Right atrium auricular region (tissue), 2 donors: ENCODE measurements at regions not wholly inside any gene's neighbourhood (a gene's known extent, or its start where the extent isn't known, plus 50 kb on each side); places are given as distances from the start of the nearest gene placed in this dataset.

Experiments used
- DNase-seq: peaks from one replicate; pipeline ENCODE4 v3.0.0-alpha.2; 2019; ENCODE audit warnings: low spot score
- H3K27ac ChIP-seq, 2 donors: fragments of 200-600 bp; sonication (generic); 1 replicate in 1 of 2; 2 replicates in 1 of 2; pipeline ENCODE4 v1.5.1; 2016 to 2019
- H3K27me3 ChIP-seq, 2 donors: fragments of 200-600 bp; sonication (generic); one replicate each; pipeline versions ENCODE4 v1.5.1 to v1.6.0; 2017 to 2019
- H3K36me3 ChIP-seq: fragments of 200-600 bp; sonication (generic); one replicate; pipeline ENCODE4 v1.5.1; 2016
- H3K4me1 ChIP-seq, 2 donors: fragments of 200-600 bp; sonication (generic); one replicate each; pipeline versions ENCODE4 v1.5.1 to v1.6.0; 2017 to 2019
- H3K4me3 ChIP-seq, 2 donors: fragments of 200-600 bp; sonication (generic); 1 replicate in 1 of 2; 2 replicates in 1 of 2; pipeline ENCODE4 v1.5.1; 2017 to 2019; ENCODE audit warnings: mild to moderate bottlenecking in 1 of 2, moderate library complexity in 1 of 2
- H3K9me3 ChIP-seq, 2 donors: fragments of 200-600 bp; sonication (generic); one replicate each; pipeline ENCODE4 v1.5.1; 2019
- TF ChIP-seq, protein P1 (sequence below), 2 donors: fragments of 200-600 bp; sonication (generic); IDR thresholded peaks; one replicate each; pipeline ENCODE4 v1.5.1; 2019; ENCODE audit warnings: antibody characterized with exemption in 2 of 2

- DNase-seq = no peak
- Histone ChIP-seq H3K4me3 (no peak overlapping the region), H3K4me1 (no peaks in the 10 kb centered on the region), H3K27ac (no peak overlapping the region), H3K36me3 (no peaks in the 10 kb centered on the region), H3K27me3 (no peaks in the 10 kb centered on the region), H3K9me3 (peaks cover 0 to 9% of the 10 kb centered on the region in 2 donors)
- TF ChIP-seq, protein P1, sequence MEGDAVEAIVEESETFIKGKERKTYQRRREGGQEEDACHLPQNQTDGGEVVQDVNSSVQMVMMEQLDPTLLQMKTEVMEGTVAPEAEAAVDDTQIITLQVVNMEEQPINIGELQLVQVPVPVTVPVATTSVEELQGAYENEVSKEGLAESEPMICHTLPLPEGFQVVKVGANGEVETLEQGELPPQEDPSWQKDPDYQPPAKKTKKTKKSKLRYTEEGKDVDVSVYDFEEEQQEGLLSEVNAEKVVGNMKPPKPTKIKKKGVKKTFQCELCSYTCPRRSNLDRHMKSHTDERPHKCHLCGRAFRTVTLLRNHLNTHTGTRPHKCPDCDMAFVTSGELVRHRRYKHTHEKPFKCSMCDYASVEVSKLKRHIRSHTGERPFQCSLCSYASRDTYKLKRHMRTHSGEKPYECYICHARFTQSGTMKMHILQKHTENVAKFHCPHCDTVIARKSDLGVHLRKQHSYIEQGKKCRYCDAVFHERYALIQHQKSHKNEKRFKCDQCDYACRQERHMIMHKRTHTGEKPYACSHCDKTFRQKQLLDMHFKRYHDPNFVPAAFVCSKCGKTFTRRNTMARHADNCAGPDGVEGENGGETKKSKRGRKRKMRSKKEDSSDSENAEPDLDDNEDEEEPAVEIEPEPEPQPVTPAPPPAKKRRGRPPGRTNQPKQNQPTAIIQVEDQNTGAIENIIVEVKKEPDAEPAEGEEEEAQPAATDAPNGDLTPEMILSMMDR (IDR thresholded peaks at IDR 0.05) = no peak
Measured at GRCh38 chr7:27314111-27314510, 71.5 kb downstream of the EVX1 start.

- no peaks in the 10 kb centered on the region for H3K27me3 ChIP-seq
- no peak overlapping the region for H3K27ac ChIP-seq
- H3K4me3 ChIP-seq = no peak overlapping the region
- TF ChIP-seq, protein P1 (IDR thresholded peaks at IDR 0.05) = no peak
- peaks cover 0 to 9% of the 10 kb centered on the region in 2 donors for H3K9me3 ChIP-seq
- no peak for DNase-seq
- H3K4me1 ChIP-seq = no peaks in the 10 kb centered on the region
- H3K36me3 ChIP-seq = no peaks in the 10 kb centered on the region
Measured at GRCh38 chr7:27315066-27315465, 72.5 kb downstream of the EVX1 start.

DNA sequence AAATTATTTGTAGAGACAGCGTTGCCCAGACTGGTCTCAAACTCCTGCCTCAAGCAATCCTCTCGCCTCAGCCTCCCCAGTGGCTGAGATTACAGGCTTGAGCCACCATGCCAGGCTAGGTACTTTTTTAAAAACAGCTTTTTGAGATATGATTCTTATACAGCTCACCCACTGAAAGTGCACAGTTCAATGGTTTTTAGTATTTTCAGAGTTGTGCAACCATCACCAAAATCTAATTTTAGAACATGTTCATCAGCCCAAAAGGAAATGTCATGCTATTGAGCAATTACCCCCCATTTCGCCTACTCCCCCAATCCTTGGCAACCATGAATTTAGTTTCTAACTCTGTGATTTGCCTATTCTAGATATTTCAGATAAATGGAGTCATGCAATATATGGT, 73.7 kb downstream of the EVX1 start:
- TF ChIP-seq, protein P1 (IDR thresholded peaks at IDR 0.05) = no peak
- H3K4me3 ChIP-seq = no peak overlapping the region
- H3K27ac ChIP-seq = no peak overlapping the region
- H3K36me3 ChIP-seq = no peaks in the 10 kb centered on the region
- peaks cover 0 to 9% of the 10 kb centered on the region in 2 donors for H3K9me3 ChIP-seq
- H3K4me1 ChIP-seq = no peaks in the 10 kb centered on the region
- H3K27me3 ChIP-seq = no peaks in the 10 kb centered on the region
- no peak for DNase-seq

GRCh38 chr7:27324246-27324645, 81.6 kb downstream of the EVX1 start:
- TF ChIP-seq, protein P1 (IDR thresholded peaks at IDR 0.05) = no peak
- H3K27me3 ChIP-seq = no peaks in the 10 kb centered on the region
- H3K4me1 ChIP-seq = no peaks in the 10 kb centered on the region
- no peak for DNase-seq
- no peak overlapping the region for H3K27ac ChIP-seq
- no peak overlapping the region for H3K4me3 ChIP-seq
- no peaks in the 10 kb centered on the region for H3K36me3 ChIP-seq
- H3K9me3 ChIP-seq = no peaks in the 10 kb centered on the region

- Histone ChIP-seq H3K27me3 (no peaks in the 10 kb centered on the region), H3K9me3 (peaks cover 5 to 23% of the 10 kb centered on the region in 2 donors), H3K4me1 (no peaks in the 10 kb centered on the region), H3K4me3 (no peak overlapping the region), H3K36me3 (no peaks in the 10 kb centered on the region), H3K27ac (no peak overlapping the region)
- DNase-seq = no peak
- TF ChIP-seq, protein P1 (IDR thresholded peaks at IDR 0.05) = no peak
Measured at GRCh38 chr7:27329909-27330308, 87.3 kb downstream of the EVX1 start.

DNA sequence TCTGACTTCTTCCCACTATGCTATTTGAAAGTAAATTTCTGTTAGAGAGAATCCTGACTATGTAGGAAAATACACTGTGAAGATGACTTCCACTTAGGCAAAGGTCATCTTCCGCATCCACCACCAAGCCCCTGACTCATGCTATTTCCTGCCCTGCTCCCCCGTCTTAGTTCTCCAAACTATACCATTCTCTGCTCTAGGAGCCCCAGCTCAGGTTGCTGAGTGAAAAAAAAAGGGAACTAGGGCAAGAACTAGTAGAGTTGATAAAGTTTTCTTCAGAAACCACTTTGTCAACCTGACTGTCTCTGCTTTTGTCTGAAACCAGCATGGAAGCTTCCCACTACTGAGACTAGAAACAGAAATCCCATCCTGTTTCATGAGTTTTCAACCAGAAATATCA, 96.9 kb downstream of the EVX1 start:
- Histone ChIP-seq H3K4me1 (no peaks in the 10 kb centered on the region), H3K9me3 (no peaks in the 10 kb centered on the region), H3K27ac (no peak overlapping the region)

More for the DNA sequence above, 96.9 kb downstream of the EVX1 start:
- Histone ChIP-seq H3K27me3 (no peaks in the 10 kb centered on the region), H3K36me3 (no peaks in the 10 kb centered on the region), H3K4me3 (no peak overlapping the region)
- TF ChIP-seq, protein P1 (IDR thresholded peaks at IDR 0.05) = no peak
- DNase-seq = no peak
